Panc1 (cell line): ENCODE measurements at regions not wholly inside any gene's neighbourhood (a gene's known extent, or its start where the extent isn't known, plus 50 kb on each side); places are given as distances from the start of the nearest gene placed in this dataset.

ENCODE experiments used
- ATAC-seq: fragments of 200-7000 bp; cut with Tn5 transposase; 2 replicates; pipeline ENCODE4 v1.9.1; 2020; ENCODE audit warnings: mild to moderate bottlenecking, moderate library complexity
- BruUV-seq: library from RNA; stranded (reverse); fragments of 400-500 nt; replicated peaks from 2 replicates; lab custom pipeline; 2021; lab: Mats Ljungman, UMichigan
- CTCF ChIA-PET: fragments of 300-600 bp; sonication (Branson Sonifier 250); formaldehyde crosslinking; loops from one replicate; lab custom pipeline; 2022; ENCODE audit warnings: antibody characterized with exemption; lab: Charles Lee
- POLR2A ChIA-PET: fragments of 300-600 bp; sonication (Branson Sonifier 250); formaldehyde crosslinking; loops from one replicate; lab custom pipeline; 2022; ENCODE audit warnings: antibody characterized with exemption; lab: Charles Lee
- DNase-seq: peaks from one replicate; pipeline ENCODE4 v3.0.0-alpha.2; 2010; ENCODE audit warnings: low read depth, low spot score
- H3K27ac ChIP-seq: 2 replicates; pipeline ENCODE4 v1.5.1; 2011; ENCODE audit warnings: mild to moderate bottlenecking, low read length, inconsistent platforms
- H3K27me3 ChIP-seq: fragments of 200-500 bp; sonication (Bioruptor generic); 2 replicates; pipeline ENCODE4 v1.6.0; 2014; ENCODE audit warnings: low read length, inconsistent platforms; ENCODE audit not compliant: control insufficient read depth, insufficient read depth
- H3K36me3 ChIP-seq: fragments of 200-500 bp; sonication (Bioruptor generic); 2 replicates; pipeline ENCODE4 v1.5.1; 2014; ENCODE audit warnings: inconsistent platforms, mild to moderate bottlenecking, low read length, moderate library complexity; ENCODE audit not compliant: control insufficient read depth, insufficient read depth
- H3K4me1 ChIP-seq: 2 replicates; pipeline ENCODE4 v1.5.1; 2011; ENCODE audit warnings: inconsistent platforms, mild to moderate bottlenecking, low read length, moderate library complexity; ENCODE audit not compliant: control insufficient read depth, insufficient read depth
- H3K4me3 ChIP-seq, 2 experiments: 2 replicates each; pipeline ENCODE4 v1.5.1; 2011 to 2012; ENCODE audit warnings: low read depth in 2 of 2, low read length in 2 of 2, mild to moderate bottlenecking in 2 of 2, inconsistent platforms in 1 of 2, moderate library complexity in 1 of 2
- H3K9me3 ChIP-seq: fragments of 200-500 bp; sonication (Bioruptor generic); 2 replicates; pipeline ENCODE4 v1.5.1; 2014; ENCODE audit warnings: low read depth, mild to moderate bottlenecking, inconsistent platforms, low read length, moderate library complexity; ENCODE audit not compliant: control insufficient read depth, insufficient read depth
- CTCF ChIP-seq: fragments of 450-650 bp; IDR thresholded peaks from 2 replicates; pipeline ENCODE4 v1.5.1; 2017; ENCODE audit warnings: mild to moderate bottlenecking
- POLR2AphosphoS5 ChIP-seq: IDR thresholded peaks from 2 replicates; pipeline ENCODE4 v1.6.1; 2012; ENCODE audit warnings: mild to moderate bottlenecking, low read depth, low read length, moderate library complexity
- REST ChIP-seq, 2 experiments: IDR thresholded peaks; 2 replicates each; pipeline ENCODE4 v1.6.1; 2011 to 2012; ENCODE audit warnings: low read depth in 2 of 2, control low read depth in 1 of 2, low read length in 1 of 2, mild to moderate bottlenecking in 1 of 2, moderate library complexity in 1 of 2; ENCODE audit not compliant: insufficient read depth in 1 of 2
- SIN3A ChIP-seq: IDR thresholded peaks from 2 replicates; pipeline ENCODE4 v1.6.1; 2012; ENCODE audit warnings: low read depth, mild to moderate bottlenecking, low read length, moderate library complexity, borderline replicate concordance; ENCODE audit not compliant: insufficient read depth
- TCF7L2 ChIP-seq: IDR thresholded peaks from 2 replicates; pipeline ENCODE4 v1.6.1; 2011; ENCODE audit warnings: mild to moderate bottlenecking, low read depth, low read length, inconsistent platforms
- in situ Hi-C: cut with HindIII; loops from 2 replicates; pipeline ENCODE4 v1.10.0; 2016; ENCODE audit warnings: low sequenced_read_pairs, low pct_unique_long_range_greater_than_20kb
- intact Hi-C: fragments of 100-400 bp; cut with micrococcal nuclease; formaldehyde crosslinking; loops from one replicate; pipeline ENCODE4 v1.10.0; 2022; ENCODE audit not compliant: unreplicated experiment

- DNase-seq (no peak), ATAC-seq (no peak)
- ChIA-PET CTCF (no interaction called here), POLR2A (interaction anchor here (0.6 kb wide), 1 partner anchor 132 kb away, joined by 3 read pairs; no protein-coding TSS in a partner anchor)
- H3K27me3 ChIP-seq, result no peaks in the 10 kb centered on the region
- intact Hi-C loops, result loop anchor here (5.0 kb wide), 1 partner anchor 688 kb away; no protein-coding TSS in a partner anchor
- H3K4me3 ChIP-seq, result no peak overlapping the region
- no peaks in the 10 kb centered on the region; the same call in 1 of the 2 replicates for H3K4me1 ChIP-seq
- no peaks in the 10 kb centered on the region for H3K9me3 ChIP-seq
- TF ChIP-seq TCF7L2, result no peak
- TF ChIP-seq CTCF, result no peak
- no peak for TF ChIP-seq SIN3A
- TF ChIP-seq POLR2AphosphoS5, result no peak
- TF ChIP-seq REST (IDR thresholded peaks at IDR 0.05; ENCODE audit: insufficient read depth in 1 of 2, low read depth in 2 of 2, low read length in 1 of 2), result no peak
- H3K36me3 ChIP-seq, result no peaks in the 10 kb centered on the region
- in situ Hi-C loops, result no loop called here
- no TSS peak for BruUV-seq
- H3K27ac ChIP-seq, result no peak overlapping the region
Measured at GRCh38 chr15:70315431-70315830, 217.7 kb upstream of the TLE3 start.

GRCh38 chr15:70314688-70315087, 217.0 kb upstream of the TLE3 start:
- Histone ChIP-seq H3K27ac (no peak overlapping the region), H3K36me3 (no peaks in the 10 kb centered on the region), H3K4me3 (no peak overlapping the region), H3K27me3 (no peaks in the 10 kb centered on the region), H3K4me1 (no peaks in the 10 kb centered on the region; the same call in 1 of the 2 replicates), H3K9me3 (no peaks in the 10 kb centered on the region)
- no peak for TF ChIP-seq POLR2AphosphoS5
- TF ChIP-seq TCF7L2, result no peak
- no peak for TF ChIP-seq CTCF
- no peak for TF ChIP-seq REST (IDR thresholded peaks at IDR 0.05; ENCODE audit: insufficient read depth in 1 of 2, low read depth in 2 of 2, low read length in 1 of 2)
- TF ChIP-seq SIN3A, result no peak
- ATAC-seq (no peak), DNase-seq (no peak)
- no TSS peak for BruUV-seq
- CTCF ChIA-PET, result no interaction called here
- in situ Hi-C loops (no loop called here), intact Hi-C loops (loop anchor here (5.0 kb wide), 1 partner anchor 687 kb away; no protein-coding TSS in a partner anchor)
- POLR2A ChIA-PET, result no interaction called here
